ENCODE measurements at regions not wholly inside any gene's neighbourhood (a gene's known extent, or its start where the extent isn't known, plus 50 kb on each side); places are given as distances from the start of the nearest gene placed in this dataset.

- no peak for DNase-seq (ENCODE audit: low spot score in 2 of 2)
- Histone ChIP-seq H3K4me3 (no peak overlapping the region), H3K36me3 (no peaks in the 10 kb centered on the region), H3K9me3 (no peaks in the 10 kb centered on the region), H3K27ac (no peak overlapping the region), H3K27me3 (no peaks in the 10 kb centered on the region), H3K4me1 (no peaks in the 10 kb centered on the region)
- TF ChIP-seq, protein P1, sequence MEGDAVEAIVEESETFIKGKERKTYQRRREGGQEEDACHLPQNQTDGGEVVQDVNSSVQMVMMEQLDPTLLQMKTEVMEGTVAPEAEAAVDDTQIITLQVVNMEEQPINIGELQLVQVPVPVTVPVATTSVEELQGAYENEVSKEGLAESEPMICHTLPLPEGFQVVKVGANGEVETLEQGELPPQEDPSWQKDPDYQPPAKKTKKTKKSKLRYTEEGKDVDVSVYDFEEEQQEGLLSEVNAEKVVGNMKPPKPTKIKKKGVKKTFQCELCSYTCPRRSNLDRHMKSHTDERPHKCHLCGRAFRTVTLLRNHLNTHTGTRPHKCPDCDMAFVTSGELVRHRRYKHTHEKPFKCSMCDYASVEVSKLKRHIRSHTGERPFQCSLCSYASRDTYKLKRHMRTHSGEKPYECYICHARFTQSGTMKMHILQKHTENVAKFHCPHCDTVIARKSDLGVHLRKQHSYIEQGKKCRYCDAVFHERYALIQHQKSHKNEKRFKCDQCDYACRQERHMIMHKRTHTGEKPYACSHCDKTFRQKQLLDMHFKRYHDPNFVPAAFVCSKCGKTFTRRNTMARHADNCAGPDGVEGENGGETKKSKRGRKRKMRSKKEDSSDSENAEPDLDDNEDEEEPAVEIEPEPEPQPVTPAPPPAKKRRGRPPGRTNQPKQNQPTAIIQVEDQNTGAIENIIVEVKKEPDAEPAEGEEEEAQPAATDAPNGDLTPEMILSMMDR (IDR thresholded peaks at IDR 0.05) = no peak
- 90 to 91% methylated on average over 11 of the region's 11 CpGs for WGBS, 2 donors
These were observed 415.3 kb downstream of the CTTN start for GRCh38 chr11:70813651-70814050.

DNA sequence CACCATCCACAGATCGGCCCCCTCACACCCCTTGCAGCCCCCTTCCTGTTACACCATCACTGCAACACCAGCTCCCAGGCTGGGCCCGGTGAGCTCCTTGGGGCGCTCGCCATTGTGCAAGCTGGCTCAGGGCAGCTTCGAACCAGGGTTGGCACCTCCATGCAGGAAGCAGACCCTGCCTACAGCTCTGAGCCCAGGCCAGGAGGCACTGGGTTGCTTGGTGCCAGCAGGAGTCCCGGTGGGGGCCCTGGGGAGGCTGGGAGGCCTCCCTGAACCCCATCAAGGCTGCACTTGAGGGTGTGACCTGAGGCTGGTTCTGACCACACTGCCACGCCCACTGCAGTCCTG lies 417.1 kb downstream of the CTTN start:
- Histone ChIP-seq H3K27ac (no peak overlapping the region), H3K27me3 (no peaks in the 10 kb centered on the region)
- WGBS, 2 donors = 81 to 83% methylated on average over 6 to 7 of the region's 7 CpGs

GRCh38 chr11:70816156-70816678 lies 417.9 kb downstream of the CTTN start:
- DNase-seq (ENCODE audit: low spot score in 2 of 2) = no peak
- H3K36me3 ChIP-seq = no peaks in the 10 kb centered on the region
- no peaks in the 10 kb centered on the region for H3K27me3 ChIP-seq
- no peaks in the 10 kb centered on the region for H3K4me1 ChIP-seq
- no peaks in the 10 kb centered on the region for H3K9me3 ChIP-seq
- 74 to 81% methylated on average over 10 of the region's 10 CpGs for WGBS, 2 donors
- H3K4me3 ChIP-seq = no peak overlapping the region
- H3K27ac ChIP-seq = no peak overlapping the region
- TF ChIP-seq EP300 (IDR thresholded peaks at IDR 0.05) = no peak
- TF ChIP-seq, protein P1 (IDR thresholded peaks at IDR 0.05) = no peak
- TF ChIP-seq POLR2A (IDR thresholded peaks at IDR 0.05) = no peak

More for the DNA sequence above, 417.1 kb downstream of the CTTN start:
- H3K4me3 ChIP-seq = no peak overlapping the region
- TF ChIP-seq, protein P1 (IDR thresholded peaks at IDR 0.05) = no peak
- no peak for TF ChIP-seq POLR2A (IDR thresholded peaks at IDR 0.05)
- no peak for TF ChIP-seq EP300 (IDR thresholded peaks at IDR 0.05)
- DNase-seq (ENCODE audit: low spot score in 2 of 2) = no peak
- H3K9me3 ChIP-seq = no peaks in the 10 kb centered on the region
- H3K36me3 ChIP-seq = no peaks in the 10 kb centered on the region
- H3K4me1 ChIP-seq = no peaks in the 10 kb centered on the region

GRCh38 chr11:70818351-70818750 lies 420.0 kb downstream of the CTTN start:
- Histone ChIP-seq H3K4me3 (no peak overlapping the region), H3K4me1 (no peaks in the 10 kb centered on the region), H3K27me3 (no peaks in the 10 kb centered on the region), H3K36me3 (no peaks in the 10 kb centered on the region), H3K27ac (no peak overlapping the region), H3K9me3 (peaks cover 0 to 4% (median 0%) of the 10 kb centered on the region in 4 donors)
- no peak for TF ChIP-seq POLR2A (IDR thresholded peaks at IDR 0.05)
- no peak for TF ChIP-seq EP300 (IDR thresholded peaks at IDR 0.05)
- TF ChIP-seq, protein P1 (IDR thresholded peaks at IDR 0.05) = no peak
- 48 to 66% methylated on average over 9 of the region's 9 CpGs for WGBS, 2 donors
- DNase-seq (ENCODE audit: low spot score in 2 of 2) = no peak

DNA sequence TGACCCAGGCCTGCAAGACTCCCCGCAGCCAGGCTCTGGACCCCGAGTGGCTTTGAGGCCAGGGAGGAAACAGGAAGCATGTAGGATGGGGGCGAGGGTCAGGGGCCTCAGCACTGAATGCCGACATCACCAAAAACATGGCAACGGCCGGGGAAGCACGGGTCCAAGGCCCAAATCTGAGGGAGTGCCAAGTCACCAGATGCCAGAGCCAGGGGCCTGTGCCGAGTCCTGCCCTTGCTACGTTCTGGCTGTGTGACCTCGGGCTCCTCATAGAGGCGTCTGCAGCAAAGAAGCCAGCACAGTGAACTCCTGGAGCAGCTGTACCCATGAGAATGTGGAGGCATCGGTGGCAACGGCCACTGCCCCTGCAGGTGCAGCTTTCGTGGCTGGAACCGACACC lies 420.7 kb downstream of the CTTN start:
- TF ChIP-seq, protein P1 (IDR thresholded peaks at IDR 0.05) = no peak
- Histone ChIP-seq H3K9me3 (peaks cover 0 to 4% (median 0%) of the 10 kb centered on the region in 4 donors), H3K36me3 (no peaks in the 10 kb centered on the region), H3K27me3 (peaks cover 0 to 2% of the 10 kb centered on the region in 2 donors), H3K27ac (no peak overlapping the region), H3K4me1 (no peaks in the 10 kb centered on the region), H3K4me3 (no peak overlapping the region)
- 49 to 52% methylated on average over 6 to 15 of the region's 15 CpGs for WGBS, 2 donors
- DNase-seq (ENCODE audit: low spot score in 2 of 2) = no peak
